HG03045 (cell line): ENCODE measurements at regions not wholly inside any gene's neighbourhood (a gene's known extent, or its start where the extent isn't known, plus 50 kb on each side); places are given as distances from the start of the nearest gene placed in this dataset.
"Not testable (repeated sequence)": the region's sequence is repeated elsewhere in the genome, so short reads cannot be mapped to it uniquely, and the experiment has no call there.

Experiments
- ATAC-seq: cut with Tn5 transposase; IDR thresholded peaks from one replicate; pipeline ENCODE4 v1.9.1; 2021; ENCODE audit warnings: mild to moderate bottlenecking, moderate library complexity; ENCODE audit not compliant: unreplicated experiment

- ATAC-seq = no peak
Measured at GRCh38 chr10:124324856-124325632, 93.7 kb downstream of the OAT start.

DNA sequence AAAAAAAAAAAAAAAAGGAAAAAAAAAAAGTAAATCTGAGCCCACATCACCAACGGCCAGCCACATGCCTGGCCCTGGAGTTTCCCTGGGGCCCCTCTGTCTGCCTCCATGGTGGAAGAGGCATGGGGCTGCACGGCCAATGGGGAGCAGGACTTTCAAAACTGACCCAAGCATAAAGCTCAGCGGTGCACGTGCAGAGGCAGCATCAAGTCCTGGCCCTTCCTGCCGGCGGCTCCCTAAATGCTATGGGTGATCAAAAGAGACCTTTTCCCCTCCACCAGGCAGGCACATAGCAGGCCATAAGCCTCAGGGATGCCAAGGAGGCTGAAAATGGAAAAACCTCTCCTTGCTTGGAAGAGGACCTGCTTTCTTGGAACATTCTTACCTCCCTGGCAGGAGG is 94.3 kb downstream of the OAT start:
- no peak for ATAC-seq

GRCh38 chr10:124323806-124324205 is 94.9 kb downstream of the OAT start:
- ATAC-seq = no peak

- no peak for ATAC-seq
Measured at GRCh38 chr10:124323111-124323725, 95.5 kb downstream of the OAT start.

DNA sequence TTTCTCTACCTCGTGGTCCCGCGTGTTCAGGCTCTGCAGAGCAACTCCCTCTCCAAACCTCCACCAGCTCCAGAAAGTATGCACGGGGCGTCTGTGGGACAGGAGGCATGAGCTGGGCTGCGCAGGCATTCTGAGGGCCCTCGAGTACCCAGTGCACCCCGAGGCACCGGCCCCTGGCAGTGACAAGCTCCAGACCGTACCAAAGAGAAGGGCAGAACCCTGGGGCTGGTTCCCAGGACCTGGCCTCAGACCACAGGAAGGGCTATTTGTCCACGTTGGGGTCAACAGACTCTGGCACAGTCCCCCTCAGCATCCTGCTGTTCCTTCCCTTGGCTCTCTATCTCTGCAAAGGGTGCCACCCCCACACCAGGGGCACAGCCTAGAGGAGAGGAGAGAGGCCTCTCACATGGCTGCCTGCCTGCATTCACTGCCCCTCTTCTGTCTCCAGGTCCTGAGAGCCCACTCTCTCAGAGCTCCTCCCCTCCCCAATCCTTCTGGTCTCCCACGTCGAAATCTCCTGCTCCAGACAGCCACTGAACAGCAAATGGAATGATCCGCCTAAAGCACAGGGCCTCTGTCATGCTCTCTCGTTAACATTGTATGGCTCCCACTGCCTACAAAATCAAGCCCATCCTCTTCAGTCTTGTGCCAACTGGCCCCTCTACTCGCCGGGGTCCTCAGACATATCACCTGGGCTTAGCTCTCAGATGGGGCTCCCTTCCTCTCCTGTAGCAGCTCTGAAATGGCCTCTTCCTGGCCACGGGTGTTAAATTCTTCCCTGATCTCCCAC is 96.3 kb downstream of the OAT start:
- ATAC-seq = no peak

DNA sequence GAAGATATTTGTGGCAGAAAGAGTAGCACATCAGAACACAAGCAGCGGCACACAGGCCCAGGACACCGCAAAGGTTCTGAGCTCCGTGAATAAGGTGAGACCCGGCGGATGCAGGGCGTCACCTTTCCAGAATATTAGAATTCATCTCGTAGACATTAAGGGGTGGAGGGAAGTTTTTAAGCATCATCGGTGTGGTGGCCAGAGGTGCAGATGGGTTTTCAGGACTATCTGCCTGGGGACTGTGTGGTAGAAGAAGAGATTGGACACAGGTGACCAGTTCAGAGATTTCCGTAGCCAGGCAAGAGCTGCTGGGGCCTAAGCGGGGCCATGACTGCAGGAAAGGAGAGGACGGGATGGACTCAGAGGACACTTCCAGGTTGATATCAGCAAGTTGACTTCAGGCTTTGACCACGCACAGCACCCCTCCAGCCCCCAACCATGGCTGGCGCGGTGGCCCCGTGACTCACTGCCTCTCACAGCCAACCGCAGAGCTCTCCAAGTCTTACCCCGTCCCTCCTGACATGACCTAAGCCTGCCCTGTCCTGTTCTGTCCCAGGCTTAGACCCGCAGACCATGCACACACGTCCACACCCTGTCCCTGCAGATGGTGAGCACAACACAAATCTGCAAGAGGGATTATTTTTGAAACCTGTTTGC is 97.2 kb downstream of the OAT start:
- ATAC-seq = no peak

DNA sequence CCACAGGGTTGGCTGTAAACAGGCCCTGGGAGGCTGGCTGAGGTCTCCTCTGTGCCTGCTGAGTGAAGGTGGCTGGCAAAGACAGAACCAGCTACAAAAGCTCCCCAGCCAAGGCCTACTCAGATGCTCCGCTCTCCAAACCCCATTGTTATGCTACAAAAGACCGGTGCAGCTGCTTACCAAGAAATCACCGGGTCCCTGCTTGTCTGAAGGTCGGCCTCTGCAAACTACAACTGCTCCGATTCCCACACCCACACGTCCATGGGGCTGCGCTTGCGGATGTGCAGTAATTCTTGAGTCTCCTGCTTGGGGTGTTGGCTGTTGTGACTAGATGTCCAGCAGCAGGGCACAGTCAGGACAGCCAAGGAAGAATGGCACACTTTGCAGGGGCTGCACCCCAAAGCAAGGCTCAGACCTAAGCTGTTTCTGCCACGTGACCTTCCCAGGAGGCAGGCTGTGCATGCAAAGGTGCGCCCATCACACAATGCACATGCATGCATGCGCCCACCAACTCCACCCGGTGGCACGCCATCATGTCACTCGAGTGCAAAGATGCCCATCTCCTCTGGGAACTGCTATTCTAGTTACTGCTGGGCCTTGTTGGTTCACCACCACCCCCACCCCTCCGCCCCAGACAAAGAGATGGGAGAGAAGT is 97.8 kb downstream of the OAT start:
- no peak for ATAC-seq

GRCh38 chr10:124319926-124320391 is 98.8 kb downstream of the OAT start:
- ATAC-seq = no peak

- ATAC-seq = not testable (repeated sequence)
Measured at GRCh38 chr10:124319520-124319919, 99.2 kb downstream of the OAT start.

GRCh38 chr10:124318811-124319210 is 99.9 kb downstream of the OAT start:
- no peak for ATAC-seq

- no peak for ATAC-seq
Measured at GRCh38 chr10:124318076-124318475, 100.6 kb downstream of the OAT start.

GRCh38 chr10:124316326-124316725 is 102.4 kb downstream of the OAT start:
- no peak for ATAC-seq

GRCh38 chr10:124315591-124316270 is 103.0 kb downstream of the OAT start:
- no peak for ATAC-seq

DNA sequence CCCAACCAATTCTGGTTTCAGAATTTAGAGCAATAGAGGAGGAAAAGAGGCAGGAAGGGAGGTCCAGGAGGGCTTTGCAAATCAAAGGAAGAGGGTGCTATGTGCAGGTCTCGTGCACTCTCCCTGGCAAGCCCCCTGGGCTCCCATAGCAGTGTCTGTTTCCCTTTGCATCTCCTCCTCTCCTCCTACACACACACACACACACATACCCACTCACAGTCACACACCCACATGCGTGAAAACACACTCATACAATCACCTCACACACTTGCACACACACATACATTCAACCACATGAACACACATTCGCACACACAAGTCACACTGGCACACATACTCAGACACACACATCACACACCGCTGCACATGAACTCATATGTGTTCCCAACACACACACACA is 105.3 kb downstream of the OAT start:
- ATAC-seq = no peak

DNA sequence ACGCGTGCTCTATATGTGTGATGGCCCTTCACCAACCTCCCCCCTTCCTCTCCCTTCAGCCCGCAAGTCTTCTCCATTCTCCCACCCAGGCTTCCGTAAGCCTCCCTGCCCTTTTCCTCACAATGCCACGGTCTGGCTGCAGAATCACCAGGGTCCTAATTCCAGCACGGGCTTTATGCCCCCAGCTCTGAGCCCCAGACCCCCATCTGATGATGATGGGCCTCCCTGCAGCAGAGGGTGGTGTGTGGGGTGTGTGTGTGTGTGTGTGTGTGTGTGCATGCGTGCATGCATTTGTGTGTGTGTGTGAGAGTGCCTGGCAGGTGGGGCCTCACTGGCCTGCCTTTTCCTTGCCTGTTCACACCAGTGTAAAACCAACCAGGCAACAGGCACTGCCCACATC is 109.9 kb downstream of the OAT start:
- no peak for ATAC-seq

- no peak for ATAC-seq
Measured at GRCh38 chr10:124308056-124308645, 110.6 kb downstream of the OAT start.

GRCh38 chr10:124307591-124307990 is 111.1 kb downstream of the OAT start:
- ATAC-seq = no peak

DNA sequence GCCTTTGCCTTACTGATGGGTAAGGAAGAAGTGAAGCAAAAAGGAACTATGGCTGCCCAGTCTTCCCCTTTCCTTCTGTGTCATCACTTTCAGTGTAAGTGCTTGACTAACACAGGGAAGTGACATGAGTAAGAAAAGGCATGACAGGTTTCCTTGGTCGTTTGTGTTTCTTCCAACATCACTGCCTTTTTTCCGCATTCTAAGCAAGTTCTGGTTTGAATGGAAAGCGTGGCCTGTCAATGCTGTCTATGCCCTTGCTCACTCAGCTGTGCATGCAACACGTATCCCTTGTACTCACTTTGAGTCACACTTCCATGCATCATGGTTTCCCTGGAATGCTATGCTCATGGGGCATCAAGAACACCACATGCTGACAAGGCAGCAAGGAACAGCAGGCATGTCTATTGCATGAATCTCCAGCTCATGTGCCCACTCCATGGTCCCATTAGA is 111.8 kb downstream of the OAT start:
- ATAC-seq = no peak

DNA sequence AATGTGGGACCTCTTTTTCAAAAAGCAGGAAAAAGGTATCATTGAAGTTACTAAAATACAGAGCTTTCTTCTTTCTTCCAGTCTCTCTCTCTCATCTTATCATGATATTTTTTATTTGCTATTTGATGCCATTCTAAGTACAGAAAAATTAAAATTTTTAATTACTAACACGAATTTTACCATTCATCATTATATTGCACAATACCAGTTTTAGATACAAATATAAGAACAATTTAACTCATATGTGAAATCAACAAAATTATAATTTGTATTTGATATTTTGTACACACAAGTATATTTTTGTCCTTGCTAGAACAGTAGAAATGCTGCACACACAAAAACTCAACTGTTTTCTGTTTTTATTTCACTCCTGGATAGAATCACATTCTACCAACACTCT is 112.2 kb downstream of the OAT start:
- no peak for ATAC-seq

- ATAC-seq = no peak
Measured at GRCh38 chr10:124305984-124306383, 112.7 kb downstream of the OAT start.
